HUES64 (cell line): ENCODE measurements at regions not wholly inside any gene's neighbourhood (a gene's known extent, or its start where the extent isn't known, plus 50 kb on each side); places are given as distances from the start of the nearest gene placed in this dataset.

Experiments used
- H3K27ac ChIP-seq: 2 replicates; pipeline ENCODE4 v1.7.0; 2013; ENCODE audit warnings: low read depth, low read length, inconsistent platforms
- H3K27me3 ChIP-seq: 2 replicates; pipeline ENCODE4 v1.6.1; 2013; ENCODE audit warnings: mild to moderate bottlenecking, low read length; ENCODE audit not compliant: insufficient read depth
- H3K36me3 ChIP-seq: 2 replicates; pipeline ENCODE4 v1.6.1; 2013; ENCODE audit warnings: mild to moderate bottlenecking, low read length; ENCODE audit not compliant: insufficient read depth
- H3K4me1 ChIP-seq: 2 replicates; pipeline ENCODE4 v1.6.1; 2013; ENCODE audit warnings: mild to moderate bottlenecking, low read length, moderate library complexity; ENCODE audit not compliant: insufficient read depth
- H3K4me3 ChIP-seq: 2 replicates; pipeline ENCODE4 v1.5.1; 2013; ENCODE audit warnings: mild to moderate bottlenecking, low read length, moderate library complexity
- H3K9ac ChIP-seq: 2 replicates; pipeline ENCODE4 v1.6.1; 2013; ENCODE audit warnings: mild to moderate bottlenecking, low read depth, low read length
- H3K9me3 ChIP-seq: 2 replicates; pipeline ENCODE4 v1.6.1; 2013; ENCODE audit warnings: low read depth, low read length; ENCODE audit not compliant: insufficient read depth
- WGBS: fragments of 150-250, 120-280 bp; methylation state at CpG from one replicate; pipeline ENCODE4 v1.1.7; 2013; ENCODE audit warnings: missing lambda C conversion rate; 5-methylcytosine and 5-hydroxymethylcytosine counted together

DNA sequence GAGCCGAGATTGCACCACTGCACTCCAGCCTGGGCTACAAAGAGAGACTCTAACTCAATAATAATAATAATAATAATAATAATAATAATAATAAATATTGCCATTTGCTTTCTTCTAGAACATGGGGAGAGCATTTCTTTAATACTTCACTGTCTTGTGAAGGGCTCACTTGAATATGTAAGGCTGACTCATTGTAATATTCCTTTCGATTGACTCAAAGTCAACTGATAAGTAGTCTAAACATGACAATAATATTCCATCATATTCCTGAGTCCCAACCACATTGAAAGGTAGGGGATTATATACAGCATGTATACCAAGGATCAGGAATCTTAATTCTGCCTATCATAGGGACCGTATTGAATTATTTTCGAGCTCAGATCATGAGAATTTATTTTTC lies 949.2 kb downstream of the DSC3 start:
- Histone ChIP-seq H3K36me3 (no peaks in the 10 kb centered on the region), H3K27me3 (no peaks in the 10 kb centered on the region), H3K9me3 (no peaks in the 10 kb centered on the region), H3K4me1 (peaks cover 10% of the 10 kb centered on the region), H3K27ac (no peak overlapping the region), H3K9ac (no peak overlapping the region), H3K4me3 (no peak overlapping the region)
- WGBS, result 100% methylated on average over 1 of the region's 4 CpGs

DNA sequence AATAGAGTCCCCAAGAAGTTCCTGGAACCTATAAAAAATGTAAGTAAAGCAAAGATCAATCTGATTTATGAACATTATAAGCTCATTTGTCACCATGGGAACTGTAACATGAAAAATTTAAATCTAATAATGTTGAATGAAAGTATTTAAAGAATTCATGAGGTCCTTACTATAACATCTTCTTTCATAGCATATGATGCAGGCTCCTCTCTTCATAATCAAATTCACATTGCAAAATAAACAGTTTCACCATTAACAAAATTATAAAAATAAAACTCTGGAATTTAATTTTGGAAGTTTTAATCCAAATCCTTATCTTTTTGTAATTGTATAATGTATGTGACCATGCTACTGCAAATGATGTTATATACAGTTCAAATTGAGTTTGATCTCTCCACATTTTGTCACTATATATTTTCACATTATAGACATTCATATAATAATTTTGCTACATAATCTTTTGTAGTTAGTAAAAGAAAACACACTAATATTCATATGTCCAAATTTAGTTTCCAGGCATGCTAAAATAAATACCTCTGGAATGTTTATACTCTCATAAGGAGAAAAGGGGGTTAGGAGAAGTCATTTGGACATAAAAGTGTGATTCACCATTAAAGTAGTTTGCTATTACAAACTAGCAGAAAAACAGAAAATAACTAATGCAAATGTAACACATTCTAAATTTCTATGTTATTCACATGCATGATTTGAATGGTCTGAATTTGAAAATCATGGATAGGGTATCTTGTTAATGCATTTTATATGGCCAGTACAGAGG lies 954.1 kb downstream of the DSC3 start:
- Histone ChIP-seq H3K4me1 (no peaks in the 10 kb centered on the region), H3K27me3 (no peaks in the 10 kb centered on the region), H3K9me3 (no peaks in the 10 kb centered on the region), H3K4me3 (no peak overlapping the region), H3K36me3 (no peaks in the 10 kb centered on the region), H3K9ac (no peak overlapping the region), H3K27ac (no peak overlapping the region)

DNA sequence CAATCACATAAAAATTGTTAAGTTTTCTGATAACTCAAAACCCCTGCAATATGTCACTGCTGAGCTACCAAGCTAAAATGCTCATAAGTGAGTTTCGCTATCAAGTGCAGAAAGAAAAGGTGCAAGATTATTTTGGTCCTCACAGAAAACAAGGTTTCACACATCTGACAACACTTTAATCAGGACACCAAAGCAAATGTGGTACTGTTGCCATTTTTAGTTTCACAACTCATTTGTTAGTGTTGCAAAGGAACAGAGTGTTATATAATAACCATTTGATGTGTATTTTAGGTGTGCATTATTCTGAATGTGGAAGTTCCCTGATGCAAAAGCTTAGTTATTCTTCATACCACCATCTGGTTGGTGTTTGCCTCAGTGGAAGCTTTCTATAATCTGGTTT lies 956.2 kb downstream of the DSC3 start:
- H3K36me3 ChIP-seq, result no peaks in the 10 kb centered on the region
- 93% methylated on average over 1 of the region's 1 CpG for WGBS
- H3K27ac ChIP-seq, result no peak overlapping the region
- no peaks in the 10 kb centered on the region for H3K27me3 ChIP-seq
- no peaks in the 10 kb centered on the region for H3K4me1 ChIP-seq
- H3K4me3 ChIP-seq, result no peak overlapping the region
- no peak overlapping the region for H3K9ac ChIP-seq
- no peaks in the 10 kb centered on the region for H3K9me3 ChIP-seq

- Histone ChIP-seq H3K36me3 (no peaks in the 10 kb centered on the region), H3K9me3 (no peaks in the 10 kb centered on the region), H3K4me3 (no peak overlapping the region), H3K27ac (no peak overlapping the region), H3K4me1 (no peaks in the 10 kb centered on the region), H3K9ac (no peak overlapping the region), H3K27me3 (no peaks in the 10 kb centered on the region)
Observed at GRCh38 chr18:30081122-30081521, 961.4 kb downstream of the DSC3 start.

DNA sequence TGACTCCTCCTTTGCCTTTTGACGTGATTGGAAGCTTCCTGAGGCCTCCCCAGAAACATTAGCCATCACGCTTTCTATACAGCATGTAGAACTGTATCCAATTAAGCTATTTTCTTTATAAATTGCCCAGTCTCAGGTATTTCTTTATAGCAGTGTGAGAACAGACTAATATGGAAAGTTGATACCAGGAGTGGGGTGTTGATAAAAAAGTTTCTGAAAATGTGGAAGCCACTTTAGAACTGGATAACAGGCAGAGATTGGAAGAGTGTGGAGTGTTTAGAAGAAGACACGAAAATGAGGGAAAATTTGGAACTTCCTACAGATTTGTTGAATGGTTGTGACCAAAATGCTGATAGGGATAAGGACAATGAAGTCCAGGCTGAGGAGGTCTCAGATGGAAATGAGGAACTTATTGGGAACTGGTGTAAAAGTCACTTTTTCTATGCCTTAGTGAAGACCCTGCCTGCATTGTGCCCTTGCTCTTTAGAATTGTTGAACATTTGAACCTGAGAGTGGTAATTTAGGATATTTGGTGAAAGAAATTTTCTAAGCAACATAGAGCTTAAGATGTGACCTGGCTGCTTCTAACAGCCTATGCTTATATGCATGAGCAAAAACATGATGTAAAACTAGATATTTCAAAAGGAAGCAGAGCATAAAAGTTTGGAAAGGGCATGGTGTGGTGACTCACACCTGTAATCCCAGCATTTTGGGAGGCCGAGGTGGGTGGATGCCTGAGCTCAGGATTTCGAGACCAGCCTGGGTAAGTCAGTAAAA lies 969.7 kb downstream of the DSC3 start:
- H3K36me3 ChIP-seq, result no peaks in the 10 kb centered on the region
- WGBS, result 84% methylated on average over 5 of the region's 5 CpGs
- no peak overlapping the region for H3K4me3 ChIP-seq
- peaks cover 20% of the 10 kb centered on the region for H3K9me3 ChIP-seq
- H3K4me1 ChIP-seq, result no peaks in the 10 kb centered on the region
- no peaks in the 10 kb centered on the region for H3K27me3 ChIP-seq
- no peak overlapping the region for H3K27ac ChIP-seq
- H3K9ac ChIP-seq, result no peak overlapping the region

GRCh38 chr18:30066288-30066687 lies 976.3 kb downstream of the DSC3 start:
- no peak overlapping the region for H3K27ac ChIP-seq
- H3K36me3 ChIP-seq, result no peaks in the 10 kb centered on the region
- no peak overlapping the region for H3K4me3 ChIP-seq
- WGBS, result 60% methylated on average over 1 of the region's 3 CpGs
- no peaks in the 10 kb centered on the region for H3K4me1 ChIP-seq
- H3K9ac ChIP-seq, result no peak overlapping the region
- no peaks in the 10 kb centered on the region for H3K9me3 ChIP-seq
- H3K27me3 ChIP-seq, result no peaks in the 10 kb centered on the region

DNA sequence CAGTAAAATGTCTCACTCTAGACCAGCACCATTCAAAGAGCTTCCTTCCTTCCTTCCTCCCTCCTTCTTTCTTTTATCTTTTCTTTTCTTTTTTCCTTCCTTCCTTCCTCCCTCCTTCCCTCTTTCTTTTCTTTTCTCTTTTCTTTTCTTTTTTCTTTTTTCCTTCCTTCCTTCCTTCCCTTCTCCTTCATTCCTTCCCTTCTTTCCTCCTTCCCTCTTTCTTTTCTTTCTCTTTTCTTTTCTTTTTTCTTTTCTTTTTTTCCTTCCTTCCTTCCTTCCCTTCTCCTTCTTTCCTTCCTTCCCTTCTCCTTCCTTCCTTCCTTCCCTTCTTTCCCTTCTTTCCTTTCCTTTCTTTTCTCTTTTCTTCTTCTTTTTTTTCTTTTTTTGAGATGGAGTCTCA lies 985.1 kb downstream of the DSC3 start:
- Histone ChIP-seq H3K27ac (no peak overlapping the region), H3K27me3 (no peaks in the 10 kb centered on the region), H3K4me1 (peaks cover 4% of the 10 kb centered on the region; the same call in 1 of the 2 replicates), H3K4me3 (no peak overlapping the region), H3K9me3 (no peaks in the 10 kb centered on the region), H3K9ac (no peak overlapping the region), H3K36me3 (no peaks in the 10 kb centered on the region)

DNA sequence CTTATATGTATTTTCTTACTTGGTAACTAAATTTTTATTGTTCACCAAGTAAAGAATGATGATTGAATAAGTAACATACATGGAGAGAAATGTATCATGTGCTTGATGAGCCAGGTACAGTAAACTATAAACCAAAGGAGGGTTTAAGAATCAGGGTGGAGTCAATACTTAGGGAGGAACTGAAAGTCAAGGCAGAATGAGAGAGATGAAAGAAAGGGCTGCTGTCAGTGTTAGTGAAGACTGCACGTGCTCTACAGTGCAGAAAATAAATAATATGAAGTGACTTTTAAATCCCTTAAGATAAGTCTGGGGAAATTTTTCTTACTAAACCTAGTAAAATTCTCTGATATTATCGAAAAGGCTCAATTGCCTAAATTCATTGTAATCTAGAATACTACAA lies 986.0 kb downstream of the DSC3 start:
- peaks cover 4% of the 10 kb centered on the region; the same call in 1 of the 2 replicates for H3K4me1 ChIP-seq
- no peaks in the 10 kb centered on the region for H3K36me3 ChIP-seq
- 97% methylated on average over 2 of the region's 2 CpGs for WGBS

DNA sequence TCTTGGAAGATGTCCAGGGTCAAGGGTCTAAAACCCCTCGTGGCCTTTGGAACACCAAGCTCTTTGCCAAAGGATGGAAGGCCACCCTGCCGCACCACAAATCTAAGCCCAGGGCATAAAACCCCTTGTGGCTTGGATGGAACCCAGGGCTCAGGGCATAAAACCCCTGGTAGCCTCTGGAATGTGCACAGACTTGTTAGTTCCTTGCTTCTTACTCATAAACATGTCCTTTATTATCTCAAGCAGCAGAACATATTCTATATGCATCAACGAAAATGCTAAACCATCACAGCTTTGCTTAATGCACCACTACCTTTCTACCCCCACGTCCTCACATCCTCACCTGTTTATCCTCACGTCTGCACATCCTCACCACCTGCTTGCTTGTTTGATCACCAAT lies 998.0 kb downstream of the DSC3 start:
- Histone ChIP-seq H3K27ac (no peak overlapping the region), H3K4me3 (no peak overlapping the region), H3K36me3 (no peaks in the 10 kb centered on the region), H3K4me1 (no peaks in the 10 kb centered on the region), H3K9me3 (no peaks in the 10 kb centered on the region), H3K9ac (no peak overlapping the region), H3K27me3 (no peaks in the 10 kb centered on the region)
- WGBS, result 74% methylated on average over 5 of the region's 5 CpGs

More for the DNA sequence above, 986.0 kb downstream of the DSC3 start:
- H3K27me3 ChIP-seq, result no peaks in the 10 kb centered on the region
- H3K27ac ChIP-seq, result no peak overlapping the region
- no peak overlapping the region for H3K4me3 ChIP-seq
- no peak overlapping the region for H3K9ac ChIP-seq
- no peaks in the 10 kb centered on the region for H3K9me3 ChIP-seq

DNA sequence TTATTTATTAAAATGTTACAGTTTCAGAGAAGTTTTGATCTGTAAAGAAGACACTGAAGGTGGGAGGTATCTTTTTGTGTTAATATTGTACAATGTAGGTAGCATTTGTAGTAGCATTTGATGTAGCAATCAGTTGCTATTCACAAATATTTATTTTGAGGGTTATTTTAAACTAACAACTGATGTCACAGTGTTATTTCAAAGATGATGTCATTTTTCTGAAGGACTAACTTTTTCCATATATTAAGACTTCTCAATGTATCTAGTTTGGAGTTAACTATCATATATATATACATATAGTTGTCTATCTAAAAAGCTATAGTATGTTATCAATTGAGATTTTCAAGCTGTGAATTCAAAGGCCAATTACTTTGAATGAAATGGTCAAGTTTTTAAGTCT lies 1003.3 kb downstream of the DSC3 start:
- H3K27me3 ChIP-seq, result no peaks in the 10 kb centered on the region
- no peaks in the 10 kb centered on the region for H3K36me3 ChIP-seq
- H3K27ac ChIP-seq, result no peak overlapping the region
- H3K9me3 ChIP-seq, result peaks cover 9% of the 10 kb centered on the region
- no peak overlapping the region for H3K9ac ChIP-seq
- H3K4me3 ChIP-seq, result no peak overlapping the region
- no peaks in the 10 kb centered on the region for H3K4me1 ChIP-seq

- 93% methylated on average over 3 of the region's 3 CpGs for WGBS
Observed at GRCh38 chr18:30034818-30035217, 1007.7 kb downstream of the DSC3 start.

More at GRCh38 chr18:30034818-30035217, 1007.7 kb downstream of the DSC3 start:
- Histone ChIP-seq H3K27ac (no peak overlapping the region), H3K36me3 (no peaks in the 10 kb centered on the region), H3K9ac (no peak overlapping the region), H3K27me3 (no peaks in the 10 kb centered on the region), H3K4me1 (no peaks in the 10 kb centered on the region), H3K4me3 (no peak overlapping the region), H3K9me3 (peaks cover 17% of the 10 kb centered on the region)
